HepG2 (cell line): ENCODE measurements at regions not wholly inside any gene's neighbourhood (a gene's known extent, or its start where the extent isn't known, plus 50 kb on each side); places are given as distances from the start of the nearest gene placed in this dataset.

Experiments
- ATAC-seq: fragments of 200-7000 bp; cut with Tn5 transposase; 3 replicates; pipeline ENCODE4 v1.9.1; 2020; ENCODE audit warnings: mild to moderate bottlenecking, moderate library complexity
- BruUV-seq: library from RNA; stranded (reverse); fragments of 400-500 nt; replicated peaks from 2 replicates; lab custom pipeline; 2021; lab: Mats Ljungman, UMichigan
- CTCF ChIA-PET: fragments of 300-600 bp; formaldehyde crosslinking; extraction: SDS; loops from one replicate; lab custom pipeline; 2021; ENCODE audit warnings: low total read pairs, inconsistent platforms, low intra/inter-chr PET ratio; lab: Yijun Ruan, JAX
- POLR2A ChIA-PET: fragments of 350-600 bp; sonication (Branson Sonifier 250); formaldehyde crosslinking; loops from one replicate; lab custom pipeline; 2020; ENCODE audit warnings: antibody characterized with exemption, inconsistent platforms; lab: Yijun Ruan, JAX
- DNase-seq: peaks from one replicate; pipeline ENCODE4 v3.0.0-alpha.2; 2015; ENCODE audit warnings: low spot score
- FAIRE-seq: peaks from 3 replicates; lab custom pipeline; 2011; peaks lifted over from hg19 to GRCh38; lab: Jason Lieb, UNC
- H2AFZ ChIP-seq: one replicate; pipeline ENCODE4 v1.6.1; 2011; ENCODE audit warnings: low read length, inconsistent platforms
- H3K27ac ChIP-seq: fragments of 300-600 bp; 3 replicates; pipeline ENCODE4 v1.8.0; 2011; ENCODE audit warnings: mixed run types, mild to moderate bottlenecking, mixed read lengths, low read length, inconsistent platforms; ENCODE audit not compliant: insufficient read depth; ENCODE audit errors: extremely low read length
- H3K27me3 ChIP-seq, 2 experiments: fragments of 200-600 bp in 1 of 2; 2 replicates in 1 of 2; 3 replicates in 1 of 2; pipeline versions ENCODE4 v1.6.0 to v1.8.0; 2011; ENCODE audit warnings: low read length in 2 of 2, mild to moderate bottlenecking in 2 of 2, moderate library complexity in 2 of 2, inconsistent platforms in 1 of 2; ENCODE audit not compliant: insufficient read depth in 2 of 2, control insufficient read depth in 1 of 2
- H3K36me3 ChIP-seq, 2 experiments: fragments of 200-600 bp in 1 of 2; replicated peaks in 1 of 2; 2 replicates in 1 of 2; 3 replicates in 1 of 2; pipeline versions ENCODE4 v1.5.1 to v1.8.0; 2011; ENCODE audit warnings: low read length in 2 of 2, inconsistent platforms in 1 of 2; ENCODE audit not compliant: insufficient read depth in 2 of 2, control insufficient read depth in 1 of 2
- H3K4me1 ChIP-seq: 2 replicates; pipeline ENCODE4 v1.5.1; 2012; ENCODE audit warnings: low read length, inconsistent platforms; ENCODE audit not compliant: insufficient read depth
- H3K4me2 ChIP-seq: 2 replicates; pipeline ENCODE4 v1.6.0; 2011; ENCODE audit warnings: low read depth, low read length, inconsistent platforms
- H3K4me3 ChIP-seq, 3 experiments: fragments of 200-600 bp in 1 of 3; sonication (generic), shearing (Covaris generic) in 1 of 3; replicated peaks in 1 of 3; 2 replicates each; pipeline ENCODE4 v1.5.1; 2011 to 2016; ENCODE audit warnings: low read length in 3 of 3, inconsistent platforms in 2 of 3, low read depth in 2 of 3, mild to moderate bottlenecking in 2 of 3, control low read depth in 1 of 3, mixed read lengths in 1 of 3; ENCODE audit not compliant: insufficient read depth in 1 of 3
- H3K79me2 ChIP-seq: one replicate; pipeline ENCODE4 v1.6.1; 2011; ENCODE audit warnings: low read length, inconsistent platforms; ENCODE audit not compliant: insufficient read depth
- H3K9ac ChIP-seq: 2 replicates; pipeline ENCODE4 v1.6.0; 2011; ENCODE audit warnings: mild to moderate bottlenecking, low read depth, low read length, inconsistent platforms; ENCODE audit not compliant: insufficient read depth
- H3K9me3 ChIP-seq: 2 replicates; pipeline ENCODE4 v1.5.1; 2012; ENCODE audit warnings: mild to moderate bottlenecking, low read length
- H4K20me1 ChIP-seq: 2 replicates; pipeline ENCODE4 v1.6.0; 2011; ENCODE audit warnings: inconsistent platforms, mild to moderate bottlenecking, low read length, moderate library complexity; ENCODE audit not compliant: insufficient read depth
- ARID2 ChIP-seq: sonication (generic); formaldehyde crosslinking; IDR thresholded peaks from 2 replicates; pipeline ENCODE4 v1.8.1; 2022; ENCODE audit warnings: mild to moderate bottlenecking, missing genetic modification reagents, borderline replicate concordance
- CAMTA2 ChIP-seq: sonication (generic); formaldehyde crosslinking; IDR thresholded peaks from 2 replicates; pipeline ENCODE4 v1.4.0; 2020; ENCODE audit warnings: mild to moderate bottlenecking, missing genetic modification reagents, borderline replicate concordance
- EZH2 ChIP-seq: conservative IDR thresholded peaks from 2 replicates; pipeline ENCODE4 v1.6.1; 2012; ENCODE audit warnings: mild to moderate bottlenecking, low read depth, low read length, moderate library complexity
- KMT2B ChIP-seq: IDR thresholded peaks from 2 replicates; pipeline ENCODE4 v1.6.1; 2016; ENCODE audit warnings: missing genetic modification reagents, missing compliant biosample characterization
- PHF5A ChIP-seq: IDR thresholded peaks from one replicate; pipeline ENCODE4 v1.6.1; 2018; ENCODE audit warnings: low read depth, missing genetic modification reagents; ENCODE audit not compliant: unreplicated experiment
- POLR2A ChIP-seq, 2 experiments: IDR thresholded peaks; 2 replicates each; pipeline ENCODE4 v1.6.1; 2011; ENCODE audit warnings: low read depth in 2 of 2, low read length in 2 of 2, mild to moderate bottlenecking in 1 of 2, moderate library complexity in 1 of 2; ENCODE audit not compliant: insufficient read depth in 1 of 2
- ZBTB42 ChIP-seq: sonication (generic); formaldehyde crosslinking; IDR thresholded peaks from 2 replicates; pipeline ENCODE4 v1.5.0; 2020; ENCODE audit warnings: mild to moderate bottlenecking, missing genetic modification reagents
- ZFP37 ChIP-seq: sonication (generic); formaldehyde crosslinking; IDR thresholded peaks from 2 replicates; pipeline ENCODE4 v1.4.0; 2020; ENCODE audit warnings: missing genetic modification reagents, borderline replicate concordance
- ZNF235 ChIP-seq: sonication (generic); formaldehyde crosslinking; IDR thresholded peaks from 2 replicates; pipeline ENCODE4 v1.8.1; 2023; ENCODE audit warnings: mild to moderate bottlenecking, missing genetic modification reagents, borderline replicate concordance
- ZNF382 ChIP-seq: sonication (generic); formaldehyde crosslinking; IDR thresholded peaks from 2 replicates; pipeline ENCODE4 v1.5.0; 2020; ENCODE audit warnings: missing genetic modification reagents, mild to moderate bottlenecking, borderline replicate concordance
- WGBS: methylation state at CpG from one replicate; pipeline ENCODE4 v1.1.6; 2017; ENCODE audit warnings: low lambda C conversion rate; 5-methylcytosine and 5-hydroxymethylcytosine counted together
- in situ Hi-C: cut with HindIII; loops from 2 replicates; pipeline ENCODE4 v1.10.0; 2017; ENCODE audit warnings: low pct_unique_long_range_greater_than_20kb; ENCODE audit not compliant: extremely low pct_ligation_motif_present
- intact Hi-C: fragments of 100-400 bp; cut with micrococcal nuclease; formaldehyde crosslinking; loops from one replicate; pipeline ENCODE4 v1.10.0; 2022; ENCODE audit not compliant: unreplicated experiment
- TF ChIP-seq, protein P1 (sequence below): sonication (generic); formaldehyde crosslinking; IDR thresholded peaks from 2 replicates; pipeline ENCODE4 v1.4.0; 2020; ENCODE audit warnings: missing genetic modification reagents

DNA sequence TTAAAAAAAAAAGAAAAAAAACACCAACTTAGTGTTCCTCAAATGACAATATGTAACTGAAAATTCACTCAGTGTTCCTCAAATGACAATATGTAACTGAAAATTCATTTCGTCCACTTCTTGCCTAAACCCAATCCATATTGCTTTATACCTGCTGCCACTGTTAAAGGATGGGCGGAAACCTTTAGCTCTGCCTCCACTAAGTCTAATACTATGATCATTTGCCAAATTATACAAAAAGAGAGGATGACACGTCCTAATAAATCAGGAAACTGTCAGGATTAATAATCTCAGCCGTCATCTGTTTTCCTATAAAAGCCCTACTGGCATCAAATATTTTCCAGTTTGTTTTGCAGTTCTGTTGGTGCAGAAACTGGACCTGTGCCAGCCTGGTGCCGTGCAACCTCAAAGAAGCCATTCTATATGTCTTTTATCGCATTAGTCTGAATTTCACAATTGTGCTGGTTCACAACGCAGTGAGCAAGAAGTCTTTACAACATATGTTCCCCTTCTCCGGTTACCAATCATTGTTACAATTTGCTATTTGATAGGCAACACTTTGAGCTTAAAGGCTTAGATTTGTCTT lies 160.4 kb upstream of the KCNH8 start:
- no peak overlapping the region for H3K4me3 ChIP-seq
- H3K27me3 ChIP-seq = no peaks in the 10 kb centered on the region
- H3K9ac ChIP-seq = no peak overlapping the region
- intact Hi-C loops = loop anchor here (1.0 kb wide), 1 partner anchor 141 kb away; no protein-coding TSS in a partner anchor
- no peak for TF ChIP-seq CAMTA2
- TF ChIP-seq ZFP37 (CRISPR knock-in tag) = no peak
- TF ChIP-seq ZBTB42 (CRISPR knock-in tag) = no peak
- no peak for TF ChIP-seq ZNF382
- TF ChIP-seq, protein P1, sequence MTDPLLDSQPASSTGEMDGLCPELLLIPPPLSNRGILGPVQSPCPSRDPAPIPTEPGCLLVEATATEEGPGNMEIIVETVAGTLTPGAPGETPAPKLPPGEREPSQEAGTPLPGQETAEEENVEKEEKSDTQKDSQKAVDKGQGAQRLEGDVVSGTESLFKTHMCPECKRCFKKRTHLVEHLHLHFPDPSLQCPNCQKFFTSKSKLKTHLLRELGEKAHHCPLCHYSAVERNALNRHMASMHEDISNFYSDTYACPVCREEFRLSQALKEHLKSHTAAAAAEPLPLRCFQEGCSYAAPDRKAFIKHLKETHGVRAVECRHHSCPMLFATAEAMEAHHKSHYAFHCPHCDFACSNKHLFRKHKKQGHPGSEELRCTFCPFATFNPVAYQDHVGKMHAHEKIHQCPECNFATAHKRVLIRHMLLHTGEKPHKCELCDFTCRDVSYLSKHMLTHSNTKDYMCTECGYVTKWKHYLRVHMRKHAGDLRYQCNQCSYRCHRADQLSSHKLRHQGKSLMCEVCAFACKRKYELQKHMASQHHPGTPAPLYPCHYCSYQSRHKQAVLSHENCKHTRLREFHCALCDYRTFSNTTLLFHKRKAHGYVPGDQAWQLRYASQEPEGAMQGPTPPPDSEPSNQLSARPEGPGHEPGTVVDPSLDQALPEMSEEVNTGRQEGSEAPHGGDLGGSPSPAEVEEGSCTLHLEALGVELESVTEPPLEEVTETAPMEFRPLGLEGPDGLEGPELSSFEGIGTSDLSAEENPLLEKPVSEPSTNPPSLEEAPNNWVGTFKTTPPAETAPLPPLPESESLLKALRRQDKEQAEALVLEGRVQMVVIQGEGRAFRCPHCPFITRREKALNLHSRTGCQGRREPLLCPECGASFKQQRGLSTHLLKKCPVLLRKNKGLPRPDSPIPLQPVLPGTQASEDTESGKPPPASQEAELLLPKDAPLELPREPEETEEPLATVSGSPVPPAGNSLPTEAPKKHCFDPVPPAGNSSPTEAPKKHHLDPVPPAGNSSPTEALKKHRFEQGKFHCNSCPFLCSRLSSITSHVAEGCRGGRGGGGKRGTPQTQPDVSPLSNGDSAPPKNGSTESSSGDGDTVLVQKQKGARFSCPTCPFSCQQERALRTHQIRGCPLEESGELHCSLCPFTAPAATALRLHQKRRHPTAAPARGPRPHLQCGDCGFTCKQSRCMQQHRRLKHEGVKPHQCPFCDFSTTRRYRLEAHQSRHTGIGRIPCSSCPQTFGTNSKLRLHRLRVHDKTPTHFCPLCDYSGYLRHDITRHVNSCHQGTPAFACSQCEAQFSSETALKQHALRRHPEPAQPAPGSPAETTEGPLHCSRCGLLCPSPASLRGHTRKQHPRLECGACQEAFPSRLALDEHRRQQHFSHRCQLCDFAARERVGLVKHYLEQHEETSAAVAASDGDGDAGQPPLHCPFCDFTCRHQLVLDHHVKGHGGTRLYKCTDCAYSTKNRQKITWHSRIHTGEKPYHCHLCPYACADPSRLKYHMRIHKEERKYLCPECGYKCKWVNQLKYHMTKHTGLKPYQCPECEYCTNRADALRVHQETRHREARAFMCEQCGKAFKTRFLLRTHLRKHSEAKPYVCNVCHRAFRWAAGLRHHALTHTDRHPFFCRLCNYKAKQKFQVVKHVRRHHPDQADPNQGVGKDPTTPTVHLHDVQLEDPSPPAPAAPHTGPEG = no peak
- no peak for TF ChIP-seq ARID2 (CRISPR knock-in tag)
- no peak for TF ChIP-seq POLR2A (IDR thresholded peaks at IDR 0.05; ENCODE audit: insufficient read depth in 1 of 2, low read depth in 2 of 2, low read length in 2 of 2)
- TF ChIP-seq EZH2 = no peak
- TF ChIP-seq ZNF235 (CRISPR knock-in tag) = no peak
- TF ChIP-seq KMT2B (CRISPR knock-in tag) = no peak
- TF ChIP-seq PHF5A (CRISPR knock-in tag) = no peak
- TF ChIP-seq, all 625 proteins: peak for 0
- no peak for FAIRE-seq
- ChIA-PET CTCF (interaction anchor here (1.7 to 2.1 kb wide), 2 partner anchors 140 to 429 kb away, joined by 8 to 12 read pairs; no protein-coding TSS in a partner anchor), POLR2A (no interaction called here)
- Histone ChIP-seq H3K9me3 (no peaks in the 10 kb centered on the region), H3K36me3 (no peaks in the 10 kb centered on the region), H3K4me2 (no peak overlapping the region), H3K27ac (no peak overlapping the region), H3K4me1 (no peaks in the 10 kb centered on the region), H3K79me2 (no peaks in the 10 kb centered on the region), H2AFZ (no peak overlapping the region), H4K20me1 (no peaks in the 10 kb centered on the region)
- in situ Hi-C loops = loop anchor here (10.0 to 25.0 kb wide), 2 partner anchors 143 to 426 kb away; no protein-coding TSS in a partner anchor
- no peak for DNase-seq
- ATAC-seq = no peak
- no TSS peak for BruUV-seq
- WGBS = 14% methylated on average over 8 of the region's 8 CpGs
